Gastrocnemius medialis (tissue), 4 donors: ENCODE measurements at regions not wholly inside any gene's neighbourhood (a gene's known extent, or its start where the extent isn't known, plus 50 kb on each side); places are given as distances from the start of the nearest gene placed in this dataset.

ENCODE experiments used
- ATAC-seq, 2 donors: fragments of 150-250 bp; one replicate each; pipeline ENCODE4 v1.9.1; 2016
- DNase-seq, 2 donors: peaks; one replicate each; pipeline ENCODE4 v3.0.0-alpha.2; 2019
- H3K27ac ChIP-seq, 4 donors: fragments of 200-600 bp; sonication (generic); 1 replicate in 1 of 4; 2 replicates in 3 of 4; pipeline ENCODE4 v1.5.1; 2016 to 2018; ENCODE audit warnings: mild to moderate bottlenecking in 2 of 4, moderate library complexity in 1 of 4
- H3K27me3 ChIP-seq, 3 donors: fragments of 200-600 bp; sonication (generic) in 2 of 3; 1 replicate in 1 of 3; 2 replicates in 2 of 3; pipeline versions ENCODE4 v1.5.1 to v1.6.0; 2016 to 2019; ENCODE audit warnings: mild to moderate bottlenecking in 1 of 3, moderate library complexity in 1 of 3
- H3K36me3 ChIP-seq, 2 donors: fragments of 200-600 bp; sonication (generic) in 1 of 2; one replicate each; pipeline ENCODE4 v1.5.1; 2017 to 2018
- H3K4me1 ChIP-seq, 2 donors: fragments of 200-600 bp; sonication (generic) in 1 of 2; one replicate each; pipeline ENCODE4 v1.5.1; 2016 to 2017; ENCODE audit warnings: mild to moderate bottlenecking in 2 of 2
- H3K4me3 ChIP-seq, 4 donors: fragments of 200-600 bp; sonication (generic) in 3 of 4; 1 replicate in 1 of 4; 2 replicates in 3 of 4; pipeline ENCODE4 v1.5.1; 2016 to 2019; ENCODE audit warnings: mild to moderate bottlenecking in 2 of 4
- H3K9me3 ChIP-seq, 3 donors: fragments of 200-600 bp; sonication (generic) in 2 of 3; 1 replicate in 1 of 3; 2 replicates in 2 of 3; pipeline ENCODE4 v1.5.1; 2016 to 2019
- POLR2A ChIP-seq, 2 donors: fragments of 450-650 bp; IDR thresholded peaks; one replicate each; pipeline ENCODE4 v1.6.1; 2017; ENCODE audit warnings: antibody characterized with exemption in 2 of 2, mild to moderate bottlenecking in 2 of 2, moderate library complexity in 2 of 2
- in situ Hi-C, 4 donors: fragments of 200-750 bp; cut with MboI; loops; one replicate each; pipeline versions ENCODE4 v1.15.0 to v1.8.0; 2017; ENCODE audit warnings: low sequenced_read_pairs in 4 of 4
- intact Hi-C: fragments of 100-400 bp; cut with DNase I; formaldehyde crosslinking; loops from one replicate; pipeline ENCODE4 v1.15.1; 2023; ENCODE audit warnings: low total_unique reads
- TF ChIP-seq, protein P1 (sequence below), 5 experiments: fragments of 450-650 bp in 3 of 5; fragments of 200-600 bp in 2 of 5; sonication (generic) in 2 of 5; IDR thresholded peaks in 4 of 5; conservative IDR thresholded peaks in 1 of 5; 1 replicate in 4 of 5; 2 replicates in 1 of 5; pipeline ENCODE4 v1.5.1; 2016 to 2019; ENCODE audit warnings: antibody characterized with exemption in 5 of 5, mild to moderate bottlenecking in 3 of 5, moderate library complexity in 3 of 5

DNA sequence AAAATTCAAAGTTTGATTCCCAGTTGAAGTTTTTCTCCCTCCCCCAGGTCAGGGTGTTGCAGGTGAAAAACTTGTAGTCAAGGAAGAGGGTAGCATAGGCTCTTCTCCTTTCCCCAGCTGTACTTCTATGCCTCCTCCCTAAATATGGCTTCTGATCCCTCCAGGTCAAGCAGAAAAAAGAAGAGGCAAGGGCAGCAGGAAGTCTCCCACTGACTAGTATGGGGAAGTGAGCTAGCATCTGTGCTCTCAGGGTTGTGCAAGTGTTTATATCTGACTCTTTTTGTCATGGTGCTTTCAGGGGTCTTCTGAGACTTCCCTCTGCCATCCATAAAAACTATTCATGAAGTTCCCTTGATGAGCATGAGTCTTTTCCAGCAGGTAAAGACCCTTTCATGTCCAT lies 76.0 kb downstream of the ATPSCKMT start:
- no peaks in the 10 kb centered on the region for H3K9me3 ChIP-seq
- ATAC-seq (no peak), DNase-seq (no peak)
- intact Hi-C loops, result no loop called here
- H3K36me3 ChIP-seq, result no peaks in the 10 kb centered on the region
- H3K4me1 ChIP-seq, result no peaks in the 10 kb centered on the region
- no peak overlapping the region for H3K4me3 ChIP-seq
- H3K27me3 ChIP-seq, result no peaks in the 10 kb centered on the region
- in situ Hi-C loops, result no loop called here
- TF ChIP-seq, protein P1, sequence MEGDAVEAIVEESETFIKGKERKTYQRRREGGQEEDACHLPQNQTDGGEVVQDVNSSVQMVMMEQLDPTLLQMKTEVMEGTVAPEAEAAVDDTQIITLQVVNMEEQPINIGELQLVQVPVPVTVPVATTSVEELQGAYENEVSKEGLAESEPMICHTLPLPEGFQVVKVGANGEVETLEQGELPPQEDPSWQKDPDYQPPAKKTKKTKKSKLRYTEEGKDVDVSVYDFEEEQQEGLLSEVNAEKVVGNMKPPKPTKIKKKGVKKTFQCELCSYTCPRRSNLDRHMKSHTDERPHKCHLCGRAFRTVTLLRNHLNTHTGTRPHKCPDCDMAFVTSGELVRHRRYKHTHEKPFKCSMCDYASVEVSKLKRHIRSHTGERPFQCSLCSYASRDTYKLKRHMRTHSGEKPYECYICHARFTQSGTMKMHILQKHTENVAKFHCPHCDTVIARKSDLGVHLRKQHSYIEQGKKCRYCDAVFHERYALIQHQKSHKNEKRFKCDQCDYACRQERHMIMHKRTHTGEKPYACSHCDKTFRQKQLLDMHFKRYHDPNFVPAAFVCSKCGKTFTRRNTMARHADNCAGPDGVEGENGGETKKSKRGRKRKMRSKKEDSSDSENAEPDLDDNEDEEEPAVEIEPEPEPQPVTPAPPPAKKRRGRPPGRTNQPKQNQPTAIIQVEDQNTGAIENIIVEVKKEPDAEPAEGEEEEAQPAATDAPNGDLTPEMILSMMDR (IDR thresholded peaks at IDR 0.05 in 4 of 5, conservative IDR thresholded peaks at IDR 0.05 in 1 of 5), result no peak
- no peak for TF ChIP-seq POLR2A (IDR thresholded peaks at IDR 0.05)
- H3K27ac ChIP-seq, result no peak overlapping the region

DNA sequence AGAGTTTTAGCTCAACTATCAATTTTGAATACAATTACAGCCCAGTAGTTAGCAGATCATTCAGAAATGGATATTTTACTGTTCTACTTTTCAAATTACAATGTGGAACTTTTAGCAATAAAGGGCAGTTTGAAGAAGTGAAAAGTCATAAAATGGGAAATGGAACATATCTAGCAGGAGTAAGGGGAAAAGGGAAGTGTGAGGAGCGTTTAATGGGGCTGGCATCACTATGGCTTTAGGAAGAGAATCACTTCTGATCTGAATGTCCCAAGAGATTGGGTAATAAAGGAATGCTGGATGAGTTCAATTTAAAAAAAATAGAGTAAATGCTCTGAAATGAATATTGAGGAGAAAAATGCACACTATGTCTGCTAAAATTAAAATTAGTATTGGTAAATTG lies 77.4 kb downstream of the ATPSCKMT start:
- no peaks in the 10 kb centered on the region for H3K9me3 ChIP-seq
- DNase-seq (no peak), ATAC-seq (no peak)
- TF ChIP-seq, protein P1 (IDR thresholded peaks at IDR 0.05 in 4 of 5, conservative IDR thresholded peaks at IDR 0.05 in 1 of 5), result no peak
- no peak for TF ChIP-seq POLR2A (IDR thresholded peaks at IDR 0.05)
- intact Hi-C loops, result no loop called here
- H3K4me3 ChIP-seq, result no peak overlapping the region
- in situ Hi-C loops, result no loop called here
- no peaks in the 10 kb centered on the region for H3K36me3 ChIP-seq
- H3K27ac ChIP-seq, result no peak overlapping the region
- H3K4me1 ChIP-seq, result no peaks in the 10 kb centered on the region
- H3K27me3 ChIP-seq, result no peaks in the 10 kb centered on the region

DNA sequence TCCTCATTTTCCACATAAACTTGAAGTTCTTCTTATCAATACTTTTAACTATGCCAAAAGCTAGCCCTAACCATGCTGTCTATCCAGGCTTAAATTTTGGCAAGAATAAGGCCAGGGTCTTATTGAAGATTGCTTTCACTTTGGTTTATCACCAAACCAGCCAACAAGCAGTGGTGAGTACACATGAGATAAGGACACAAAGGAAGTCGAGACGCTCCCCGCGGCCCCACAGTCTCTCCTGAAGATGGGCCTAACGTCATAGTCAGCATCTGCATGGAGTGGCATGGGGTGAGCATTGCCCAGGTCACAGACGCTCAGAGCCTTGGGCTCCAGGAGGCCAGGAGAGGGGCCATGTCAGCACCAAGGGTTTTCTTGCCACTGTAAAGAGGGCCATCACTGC lies 80.3 kb downstream of the ATPSCKMT start:
- Histone ChIP-seq H3K9me3 (no peaks in the 10 kb centered on the region), H3K4me3 (no peak overlapping the region)
- in situ Hi-C loops, result no loop called here

DNA sequence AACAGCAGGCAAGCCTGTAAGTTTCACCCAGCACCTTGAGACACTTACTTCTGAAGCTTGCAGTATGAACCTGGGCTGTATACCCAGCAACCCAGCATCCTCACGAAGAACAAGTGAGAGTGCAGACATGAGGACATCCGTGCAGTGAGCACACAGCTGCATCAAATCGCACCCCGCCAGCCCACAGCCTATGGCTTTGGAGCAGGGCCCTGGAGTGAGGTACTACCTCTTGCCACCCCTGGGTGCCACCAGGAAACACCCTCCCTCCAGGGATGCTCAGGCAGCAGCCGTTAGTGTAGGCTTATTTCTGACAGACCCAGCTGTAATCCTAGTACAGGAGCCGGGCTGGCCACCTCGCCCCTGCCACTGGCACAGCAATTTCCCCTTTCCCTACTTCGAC lies 81.4 kb downstream of the ATPSCKMT start:
- DNase-seq (no peak), ATAC-seq (no peak)
- Histone ChIP-seq H3K27ac (no peak overlapping the region), H3K36me3 (no peaks in the 10 kb centered on the region), H3K4me3 (no peak overlapping the region), H3K9me3 (no peaks in the 10 kb centered on the region), H3K27me3 (no peaks in the 10 kb centered on the region), H3K4me1 (no peaks in the 10 kb centered on the region)
- in situ Hi-C loops (no loop called here), intact Hi-C loops (no loop called here)
- no peak for TF ChIP-seq POLR2A (IDR thresholded peaks at IDR 0.05)
- TF ChIP-seq, protein P1 (IDR thresholded peaks at IDR 0.05 in 4 of 5, conservative IDR thresholded peaks at IDR 0.05 in 1 of 5), result no peak

More for the DNA sequence above, 80.3 kb downstream of the ATPSCKMT start:
- no peak for TF ChIP-seq POLR2A (IDR thresholded peaks at IDR 0.05)
- TF ChIP-seq, protein P1 (IDR thresholded peaks at IDR 0.05 in 4 of 5, conservative IDR thresholded peaks at IDR 0.05 in 1 of 5), result no peak
- Histone ChIP-seq H3K27me3 (no peaks in the 10 kb centered on the region), H3K27ac (no peak overlapping the region), H3K4me1 (no peaks in the 10 kb centered on the region), H3K36me3 (no peaks in the 10 kb centered on the region)
- ATAC-seq (no peak), DNase-seq (no peak)
- intact Hi-C loops, result no loop called here

DNA sequence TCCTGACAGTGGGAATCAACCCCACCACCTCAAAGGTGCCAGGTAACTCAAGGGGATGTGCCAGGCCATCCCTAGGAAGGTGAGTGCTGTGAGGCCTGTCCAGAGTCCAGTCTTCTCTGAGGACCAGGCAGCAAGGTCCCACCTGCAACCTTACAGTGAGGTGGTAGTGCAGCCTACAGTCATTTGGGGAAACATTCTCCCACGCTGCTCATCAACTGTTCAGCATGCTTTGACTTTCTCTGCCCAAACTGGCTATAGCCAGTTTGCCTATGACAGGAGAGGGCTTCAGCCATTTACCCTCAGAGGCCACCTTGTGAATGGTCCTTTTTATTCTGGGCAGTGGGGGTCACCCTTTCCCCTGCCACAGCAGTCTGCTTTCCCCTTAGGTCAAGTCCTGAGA lies 81.9 kb downstream of the ATPSCKMT start:
- H3K4me3 ChIP-seq, result no peak overlapping the region
- DNase-seq, result no peak
- TF ChIP-seq, protein P1 (IDR thresholded peaks at IDR 0.05 in 4 of 5, conservative IDR thresholded peaks at IDR 0.05 in 1 of 5), result no peak
- no peak for TF ChIP-seq POLR2A (IDR thresholded peaks at IDR 0.05)
- in situ Hi-C loops (no loop called here), intact Hi-C loops (no loop called here)
- no peaks in the 10 kb centered on the region for H3K27me3 ChIP-seq
- no peaks in the 10 kb centered on the region for H3K4me1 ChIP-seq
- no peak overlapping the region for H3K27ac ChIP-seq
- H3K9me3 ChIP-seq, result no peaks in the 10 kb centered on the region
- no peak for ATAC-seq
- no peaks in the 10 kb centered on the region for H3K36me3 ChIP-seq
